ENCODE measurements at regions not wholly inside any gene's neighbourhood (a gene's known extent, or its start where the extent isn't known, plus 50 kb on each side); places are given as distances from the start of the nearest gene placed in this dataset.

- Histone ChIP-seq H2AFZ (ENCODE audit: low read depth, low read length, poor library complexity, severe bottlenecking) (no peak overlapping the region), H3K9me2 (ENCODE audit: insufficient read depth) (no peaks in the 10 kb centered on the region), H3K4me3 (replicated peaks in 1 of 2; ENCODE audit: low read depth in 1 of 2, low read length in 2 of 2) (no peak overlapping the region), H3K27ac (ENCODE audit: low read depth, low read length) (no peak overlapping the region), H3K4me1 (ENCODE audit: control insufficient read depth in 1 of 2, insufficient read depth in 2 of 2, low read length in 2 of 2) (no peaks in the 10 kb centered on the region), H3K9ac (ENCODE audit: low read length) (no peak overlapping the region), H4K20me1 (ENCODE audit: insufficient read depth) (no peaks in the 10 kb centered on the region; the same call in 1 of the 2 replicates), H3K27me3 (ENCODE audit: insufficient read depth, low read length) (peaks cover 27% of the 10 kb centered on the region), H3K36me3 (ENCODE audit: control insufficient read depth in 1 of 2, insufficient read depth in 2 of 2, low read length in 2 of 2) (no peaks in the 10 kb centered on the region), H3K9me3 (ENCODE audit: control insufficient read depth in 1 of 2, insufficient read depth in 1 of 2, low read depth in 1 of 2, low read length in 2 of 2) (no peaks in the 10 kb centered on the region), H3K79me2 (ENCODE audit: insufficient read depth, low read length) (no peaks in the 10 kb centered on the region), H3K4me2 (ENCODE audit: low read length) (no peak overlapping the region)
- no peak for ATAC-seq
- POLR2A ChIA-PET: no interaction called here
- no peak for TF ChIP-seq ZNF274 (IDR thresholded peaks at IDR 0.05; ENCODE audit: low read depth, low read length)
- no peak for TF ChIP-seq EGR1 (IDR thresholded peaks at IDR 0.05; ENCODE audit: low read depth)
- TF ChIP-seq SIN3A (IDR thresholded peaks at IDR 0.05; ENCODE audit: low read depth): no peak
- no peak for TF ChIP-seq YY1 (IDR thresholded peaks at IDR 0.05; ENCODE audit: extremely low read depth, insufficient replicate concordance, low read depth, low read length)
- RAD21 ChIA-PET (ENCODE audit: low non-redundant PET in 1 of 2, low total read pairs in 2 of 2, uncharacterized antibody in 2 of 2, unreplicated experiment in 2 of 2): no interaction called here
- CTCF ChIA-PET: no interaction called here
- DNase-seq (ENCODE audit: low read depth, low spot score): no peak
- intact Hi-C loops (cut with micrococcal nuclease): no loop called here
- no TSS peak for BruUV-seq (replicated peaks)
Measured at GRCh38 chr7:32412471-32412870, 77.7 kb downstream of the LSM5 start.

GRCh38 chr7:32410545-32410944 lies 79.6 kb downstream of the LSM5 start:
- no peak for DNase-seq (ENCODE audit: low read depth, low spot score)
- Histone ChIP-seq H3K9ac (ENCODE audit: low read length) (no peak overlapping the region), H3K27me3 (ENCODE audit: insufficient read depth, low read length) (peaks cover 11% of the 10 kb centered on the region; the same call in 1 of the 2 replicates), H2AFZ (ENCODE audit: low read depth, low read length, poor library complexity, severe bottlenecking) (no peak overlapping the region), H3K4me2 (ENCODE audit: low read length) (no peak overlapping the region), H3K27ac (ENCODE audit: low read depth, low read length) (no peak overlapping the region), H4K20me1 (ENCODE audit: insufficient read depth) (no peaks in the 10 kb centered on the region; the same call in 1 of the 2 replicates), H3K79me2 (ENCODE audit: insufficient read depth, low read length) (no peaks in the 10 kb centered on the region), H3K4me1 (ENCODE audit: control insufficient read depth in 1 of 2, insufficient read depth in 2 of 2, low read length in 2 of 2) (no peaks in the 10 kb centered on the region), H3K9me3 (ENCODE audit: control insufficient read depth in 1 of 2, insufficient read depth in 1 of 2, low read depth in 1 of 2, low read length in 2 of 2) (no peaks in the 10 kb centered on the region), H3K4me3 (replicated peaks in 1 of 2; ENCODE audit: low read depth in 1 of 2, low read length in 2 of 2) (no peak overlapping the region), H3K9me2 (ENCODE audit: insufficient read depth) (no peaks in the 10 kb centered on the region), H3K36me3 (ENCODE audit: control insufficient read depth in 1 of 2, insufficient read depth in 2 of 2, low read length in 2 of 2) (no peaks in the 10 kb centered on the region)
- ChIA-PET POLR2A (no interaction called here), RAD21 (ENCODE audit: low non-redundant PET in 1 of 2, low total read pairs in 2 of 2, uncharacterized antibody in 2 of 2, unreplicated experiment in 2 of 2) (no interaction called here), CTCF (no interaction called here)
- intact Hi-C loops (cut with micrococcal nuclease): no loop called here
- BruUV-seq (replicated peaks): no TSS peak
- no peak for ATAC-seq
- no peak for TF ChIP-seq SP1 (IDR thresholded peaks at IDR 0.05; ENCODE audit: low read depth)
- no peak for TF ChIP-seq EZH2 (IDR thresholded peaks at IDR 0.05)
- no peak for TF ChIP-seq POLR2AphosphoS5 (IDR thresholded peaks at IDR 0.05; ENCODE audit: low read depth, low read length)
- no peak for TF ChIP-seq CTCF (IDR thresholded peaks at IDR 0.05 in 2 of 3, conservative IDR thresholded peaks at IDR 0.05 in 1 of 3; ENCODE audit: borderline replicate concordance in 1 of 3, insufficient read depth in 1 of 3, low read depth in 2 of 3, low read length in 2 of 3)
- TF ChIP-seq CBX3 (IDR thresholded peaks at IDR 0.05; ENCODE audit: low read depth): no peak
- TF ChIP-seq ZBTB33 (IDR thresholded peaks at IDR 0.05; ENCODE audit: extremely low read depth, insufficient replicate concordance, low read length): no peak
- no peak for TF ChIP-seq ELF1 (IDR thresholded peaks at IDR 0.05; ENCODE audit: borderline replicate concordance, low read depth)
- no peak for TF ChIP-seq POLR2A (IDR thresholded peaks at IDR 0.05; ENCODE audit: borderline replicate concordance, extremely low read depth, insufficient read depth, insufficient read length)
- no peak for TF ChIP-seq JUND (IDR thresholded peaks at IDR 0.05)
- no peak for TF ChIP-seq RAD21 (IDR thresholded peaks at IDR 0.05; ENCODE audit: low read depth)
- TF ChIP-seq, protein P1, sequence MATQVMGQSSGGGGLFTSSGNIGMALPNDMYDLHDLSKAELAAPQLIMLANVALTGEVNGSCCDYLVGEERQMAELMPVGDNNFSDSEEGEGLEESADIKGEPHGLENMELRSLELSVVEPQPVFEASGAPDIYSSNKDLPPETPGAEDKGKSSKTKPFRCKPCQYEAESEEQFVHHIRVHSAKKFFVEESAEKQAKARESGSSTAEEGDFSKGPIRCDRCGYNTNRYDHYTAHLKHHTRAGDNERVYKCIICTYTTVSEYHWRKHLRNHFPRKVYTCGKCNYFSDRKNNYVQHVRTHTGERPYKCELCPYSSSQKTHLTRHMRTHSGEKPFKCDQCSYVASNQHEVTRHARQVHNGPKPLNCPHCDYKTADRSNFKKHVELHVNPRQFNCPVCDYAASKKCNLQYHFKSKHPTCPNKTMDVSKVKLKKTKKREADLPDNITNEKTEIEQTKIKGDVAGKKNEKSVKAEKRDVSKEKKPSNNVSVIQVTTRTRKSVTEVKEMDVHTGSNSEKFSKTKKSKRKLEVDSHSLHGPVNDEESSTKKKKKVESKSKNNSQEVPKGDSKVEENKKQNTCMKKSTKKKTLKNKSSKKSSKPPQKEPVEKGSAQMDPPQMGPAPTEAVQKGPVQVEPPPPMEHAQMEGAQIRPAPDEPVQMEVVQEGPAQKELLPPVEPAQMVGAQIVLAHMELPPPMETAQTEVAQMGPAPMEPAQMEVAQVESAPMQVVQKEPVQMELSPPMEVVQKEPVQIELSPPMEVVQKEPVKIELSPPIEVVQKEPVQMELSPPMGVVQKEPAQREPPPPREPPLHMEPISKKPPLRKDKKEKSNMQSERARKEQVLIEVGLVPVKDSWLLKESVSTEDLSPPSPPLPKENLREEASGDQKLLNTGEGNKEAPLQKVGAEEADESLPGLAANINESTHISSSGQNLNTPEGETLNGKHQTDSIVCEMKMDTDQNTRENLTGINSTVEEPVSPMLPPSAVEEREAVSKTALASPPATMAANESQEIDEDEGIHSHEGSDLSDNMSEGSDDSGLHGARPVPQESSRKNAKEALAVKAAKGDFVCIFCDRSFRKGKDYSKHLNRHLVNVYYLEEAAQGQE (IDR thresholded peaks at IDR 0.05; ENCODE audit: low read depth): no peak

Data from HCT116 (cell line).